ENCODE measurements at regions not wholly inside any gene's neighbourhood (a gene's known extent, or its start where the extent isn't known, plus 50 kb on each side); places are given as distances from the start of the nearest gene placed in this dataset.

- TF ChIP-seq CTCF (IDR thresholded peaks at IDR 0.05), result no peak
Measured at GRCh38 chr2:239466755-239467271, 66.0 kb upstream of the HDAC4 start.

GRCh38 chr2:239466061-239466754 lies 65.4 kb upstream of the HDAC4 start:
- TF ChIP-seq CTCF (IDR thresholded peaks at IDR 0.05), result no peak

GRCh38 chr2:239465017-239466001 lies 64.5 kb upstream of the HDAC4 start:
- TF ChIP-seq CTCF (IDR thresholded peaks at IDR 0.05), result no peak

GRCh38 chr2:239464166-239465016 lies 63.6 kb upstream of the HDAC4 start:
- no peak for TF ChIP-seq CTCF (IDR thresholded peaks at IDR 0.05)

GRCh38 chr2:239463541-239464165 lies 62.8 kb upstream of the HDAC4 start:
- TF ChIP-seq CTCF (IDR thresholded peaks at IDR 0.05), result no peak

GRCh38 chr2:239462671-239463506 lies 62.1 kb upstream of the HDAC4 start:
- TF ChIP-seq CTCF (IDR thresholded peaks at IDR 0.05), result no peak
